Left lobe of liver (tissue), 2 donors: ENCODE measurements at regions not wholly inside any gene's neighbourhood (a gene's known extent, or its start where the extent isn't known, plus 50 kb on each side); places are given as distances from the start of the nearest gene placed in this dataset.

Experiments
- ATAC-seq: fragments of 200-7000 bp; cut with Tn5 transposase; one replicate; pipeline ENCODE4 v1.9.1; 2020; ENCODE audit warnings: mild to moderate bottlenecking, moderate library complexity
- DNase-seq: peaks from one replicate; pipeline ENCODE4 v3.0.0-alpha.2; 2020; ENCODE audit warnings: low spot score
- donor health status: DM: no; HTN: no; CAD: no; lungs with moderate emphysema.
- donor health status: DM: no; HTN: yes; CAD: no.

- ATAC-seq = no peak
- no peak for DNase-seq
Measured at GRCh38 chr1:228823200-228823599, 87.9 kb downstream of the RHOU start.

GRCh38 chr1:228824366-228824765 is 89.1 kb downstream of the RHOU start:
- DNase-seq = no peak
- ATAC-seq = no peak

- DNase-seq (no peak), ATAC-seq (no peak)
Measured at GRCh38 chr1:228825041-228825440, 89.8 kb downstream of the RHOU start.

GRCh38 chr1:228825840-228826484 is 90.7 kb downstream of the RHOU start:
- no peak for ATAC-seq

GRCh38 chr1:228827019-228827418 is 91.7 kb downstream of the RHOU start:
- DNase-seq = no peak
- no peak for ATAC-seq

More at GRCh38 chr1:228825840-228826484, 90.7 kb downstream of the RHOU start:
- no peak for DNase-seq

GRCh38 chr1:228828151-228828550 is 92.9 kb downstream of the RHOU start:
- DNase-seq (no peak), ATAC-seq (no peak)

GRCh38 chr1:228830185-228830953 is 95.1 kb downstream of the RHOU start:
- DNase-seq (peak; percentile 89), ATAC-seq (peak; percentile 87)

- DNase-seq = no peak
Measured at GRCh38 chr1:228830954-228831481, 95.7 kb downstream of the RHOU start.

GRCh38 chr1:228833911-228834688 is 98.8 kb downstream of the RHOU start:
- no peak for ATAC-seq
- DNase-seq = no peak

More at GRCh38 chr1:228830954-228831481, 95.7 kb downstream of the RHOU start:
- peak; percentile 55 for ATAC-seq

- no peak for ATAC-seq
- DNase-seq = no peak
Measured at GRCh38 chr1:228835456-228835855, 100.2 kb downstream of the RHOU start.

- no peak for ATAC-seq
- no peak for DNase-seq
Measured at GRCh38 chr1:228835911-228836310, 100.6 kb downstream of the RHOU start.

- no peak for DNase-seq
Measured at GRCh38 chr1:228836427-228836826, 101.1 kb downstream of the RHOU start.

GRCh38 chr1:228837032-228837431 is 101.8 kb downstream of the RHOU start:
- ATAC-seq (peak; percentile 4), DNase-seq (no peak)

More at GRCh38 chr1:228836427-228836826, 101.1 kb downstream of the RHOU start:
- ATAC-seq = peak; percentile 61

- peak; percentile 87 for ATAC-seq
- peak; percentile 88 for DNase-seq
Measured at GRCh38 chr1:228837817-228838716, 102.8 kb downstream of the RHOU start.

GRCh38 chr1:228838717-228839500 is 103.6 kb downstream of the RHOU start:
- no peak for ATAC-seq
- no peak for DNase-seq

GRCh38 chr1:228839656-228840055 is 104.4 kb downstream of the RHOU start:
- no peak for ATAC-seq
- DNase-seq = no peak

GRCh38 chr1:228841632-228842031 is 106.4 kb downstream of the RHOU start:
- DNase-seq (no peak), ATAC-seq (no peak)

- DNase-seq (no peak), ATAC-seq (no peak)
Measured at GRCh38 chr1:228842094-228842775, 107.0 kb downstream of the RHOU start.

GRCh38 chr1:228845101-228845500 is 109.8 kb downstream of the RHOU start:
- no peak for ATAC-seq
- DNase-seq = no peak
